Tibial nerve (tissue), 4 donors: ENCODE measurements at regions not wholly inside any gene's neighbourhood (a gene's known extent, or its start where the extent isn't known, plus 50 kb on each side); places are given as distances from the start of the nearest gene placed in this dataset.

Experiments used
- DNase-seq, 2 donors: peaks; one replicate each; pipeline ENCODE4 v3.0.0-alpha.2; 2019; ENCODE audit warnings: low spot score in 2 of 2
- H3K27ac ChIP-seq, 4 donors: fragments of 200-600 bp; sonication (generic) in 3 of 4; one replicate each; pipeline ENCODE4 v1.5.1; 2017 to 2019; ENCODE audit warnings: mild to moderate bottlenecking in 1 of 4
- H3K27me3 ChIP-seq, 2 donors: fragments of 200-600 bp; sonication (generic) in 1 of 2; one replicate each; pipeline versions ENCODE4 v1.5.1 to v1.6.0; 2017 to 2019
- H3K36me3 ChIP-seq, 3 donors: fragments of 200-600 bp; sonication (generic); one replicate each; pipeline ENCODE4 v1.5.1; 2018 to 2019
- H3K4me1 ChIP-seq, 4 donors: fragments of 200-600 bp; sonication (generic) in 3 of 4; one replicate each; pipeline ENCODE4 v1.5.1; 2017 to 2019
- H3K4me3 ChIP-seq, 4 donors: fragments of 200-600 bp; sonication (generic) in 3 of 4; one replicate each; pipeline ENCODE4 v1.5.1; 2017 to 2019; ENCODE audit warnings: mild to moderate bottlenecking in 1 of 4, moderate library complexity in 1 of 4
- H3K9me3 ChIP-seq, 4 donors: fragments of 200-600 bp; sonication (generic) in 3 of 4; one replicate each; pipeline ENCODE4 v1.5.1; 2017 to 2019
- EP300 ChIP-seq, 2 donors: sonication (generic); formaldehyde crosslinking; IDR thresholded peaks; one replicate each; pipeline ENCODE4 v1.6.1; 2017; ENCODE audit warnings: antibody characterized with exemption in 2 of 2, mild to moderate bottlenecking in 1 of 2
- POLR2A ChIP-seq, 2 donors: fragments of 450-650 bp; IDR thresholded peaks; one replicate each; pipeline ENCODE4 v1.6.1; 2017; ENCODE audit warnings: antibody characterized with exemption in 2 of 2, mild to moderate bottlenecking in 2 of 2, moderate library complexity in 2 of 2
- WGBS, 2 donors: methylation state at CpG; one replicate each; pipeline ENCODE4 v1.1.5; 2018; 5-methylcytosine and 5-hydroxymethylcytosine counted together
- TF ChIP-seq, protein P1 (sequence below), 5 experiments: fragments of 200-600 bp in 3 of 5; fragments of 450-650 bp in 2 of 5; sonication (generic) in 3 of 5; IDR thresholded peaks; one replicate each; pipeline ENCODE4 v1.5.1; 2016 to 2019; ENCODE audit warnings: antibody characterized with exemption in 5 of 5, mild to moderate bottlenecking in 3 of 5, moderate library complexity in 2 of 5

DNA sequence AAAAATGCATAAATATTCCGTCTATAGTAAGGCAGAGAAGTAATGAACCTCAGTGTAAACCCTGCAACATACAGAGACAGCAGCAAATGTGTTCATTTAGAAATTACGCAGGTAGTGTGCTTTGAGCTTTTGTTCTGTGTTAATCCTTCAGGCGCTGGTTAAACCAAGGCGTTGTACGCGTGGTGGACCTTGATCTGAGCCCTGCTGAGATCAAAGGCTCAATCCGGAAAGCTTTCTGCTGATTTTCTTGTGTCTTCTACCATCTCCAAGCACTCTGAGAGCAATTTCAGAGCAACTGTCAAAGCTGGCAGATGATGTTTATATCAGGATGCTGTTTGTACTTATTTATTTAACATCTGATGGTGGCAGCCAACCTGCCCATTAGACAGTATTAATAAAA lies 382.8 kb downstream of the CDH26 start:
- Histone ChIP-seq H3K9me3 (no peaks in the 10 kb centered on the region), H3K36me3 (no peaks in the 10 kb centered on the region), H3K4me1 (no peaks in the 10 kb centered on the region), H3K4me3 (no peak overlapping the region), H3K27ac (no peak overlapping the region), H3K27me3 (no peaks in the 10 kb centered on the region)
- no peak for DNase-seq
- WGBS, 2 donors = 93 to 94% methylated on average over 7 of the region's 7 CpGs
- TF ChIP-seq POLR2A (IDR thresholded peaks at IDR 0.05) (no peak), EP300 (IDR thresholded peaks at IDR 0.05) (no peak)
- TF ChIP-seq, protein P1, sequence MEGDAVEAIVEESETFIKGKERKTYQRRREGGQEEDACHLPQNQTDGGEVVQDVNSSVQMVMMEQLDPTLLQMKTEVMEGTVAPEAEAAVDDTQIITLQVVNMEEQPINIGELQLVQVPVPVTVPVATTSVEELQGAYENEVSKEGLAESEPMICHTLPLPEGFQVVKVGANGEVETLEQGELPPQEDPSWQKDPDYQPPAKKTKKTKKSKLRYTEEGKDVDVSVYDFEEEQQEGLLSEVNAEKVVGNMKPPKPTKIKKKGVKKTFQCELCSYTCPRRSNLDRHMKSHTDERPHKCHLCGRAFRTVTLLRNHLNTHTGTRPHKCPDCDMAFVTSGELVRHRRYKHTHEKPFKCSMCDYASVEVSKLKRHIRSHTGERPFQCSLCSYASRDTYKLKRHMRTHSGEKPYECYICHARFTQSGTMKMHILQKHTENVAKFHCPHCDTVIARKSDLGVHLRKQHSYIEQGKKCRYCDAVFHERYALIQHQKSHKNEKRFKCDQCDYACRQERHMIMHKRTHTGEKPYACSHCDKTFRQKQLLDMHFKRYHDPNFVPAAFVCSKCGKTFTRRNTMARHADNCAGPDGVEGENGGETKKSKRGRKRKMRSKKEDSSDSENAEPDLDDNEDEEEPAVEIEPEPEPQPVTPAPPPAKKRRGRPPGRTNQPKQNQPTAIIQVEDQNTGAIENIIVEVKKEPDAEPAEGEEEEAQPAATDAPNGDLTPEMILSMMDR (IDR thresholded peaks at IDR 0.05) = no peak

DNA sequence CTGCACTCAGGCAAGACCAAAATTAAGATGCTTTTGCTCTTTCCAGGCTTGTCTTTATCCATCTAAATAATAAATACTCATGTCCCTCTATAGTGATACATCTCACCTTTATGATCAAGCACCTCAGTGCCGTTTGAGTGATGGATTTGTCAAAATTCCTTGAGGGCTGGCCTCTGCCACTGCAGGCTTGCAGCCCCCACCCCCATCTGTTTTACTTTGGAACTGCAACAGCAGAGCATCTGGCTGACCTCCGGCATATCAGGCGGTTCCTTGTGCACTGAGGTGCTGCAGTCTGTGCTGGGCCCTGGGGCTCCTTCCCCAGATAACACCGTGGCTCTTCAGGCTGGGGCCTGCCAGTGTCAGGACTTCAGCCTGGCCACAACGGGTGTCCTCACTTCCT lies 386.9 kb downstream of the CDH26 start:
- no peaks in the 10 kb centered on the region for H3K27me3 ChIP-seq
- no peak for TF ChIP-seq EP300 (IDR thresholded peaks at IDR 0.05)
- TF ChIP-seq, protein P1 (IDR thresholded peaks at IDR 0.05) = no peak
- H3K9me3 ChIP-seq = no peaks in the 10 kb centered on the region
- H3K36me3 ChIP-seq = no peaks in the 10 kb centered on the region
- no peak overlapping the region for H3K4me3 ChIP-seq
- H3K27ac ChIP-seq = no peak overlapping the region
- WGBS, 2 donors = 70 to 75% methylated on average over 5 of the region's 5 CpGs
- H3K4me1 ChIP-seq = no peaks in the 10 kb centered on the region
- no peak for DNase-seq

DNA sequence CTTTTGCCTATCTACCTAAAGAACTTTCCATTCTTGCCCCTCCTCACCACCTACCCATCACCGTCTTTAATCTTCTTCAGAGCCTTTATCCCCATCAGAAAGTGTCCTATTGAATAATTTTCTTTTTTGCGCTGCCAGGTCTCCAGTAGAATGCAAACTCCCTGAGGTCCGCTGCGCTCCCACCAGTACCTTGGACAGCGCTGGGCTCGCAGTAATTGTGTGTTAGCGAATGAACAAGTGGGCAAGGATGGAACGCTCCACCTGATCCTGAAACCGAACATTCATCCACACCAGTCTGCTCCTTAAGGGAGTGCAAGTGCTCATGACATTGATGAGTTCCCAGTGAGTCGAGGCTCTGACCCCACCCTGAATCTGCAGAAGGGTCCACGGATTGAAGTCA lies 391.2 kb downstream of the CDH26 start:
- Histone ChIP-seq H3K27ac (no peak overlapping the region), H3K4me3 (no peak overlapping the region), H3K4me1 (no peaks in the 10 kb centered on the region), H3K9me3 (no peaks in the 10 kb centered on the region), H3K36me3 (no peaks in the 10 kb centered on the region), H3K27me3 (no peaks in the 10 kb centered on the region)
- DNase-seq = no peak
- 95 to 96% methylated on average over 11 of the region's 11 CpGs for WGBS, 2 donors
- TF ChIP-seq EP300 (IDR thresholded peaks at IDR 0.05) (no peak), POLR2A (IDR thresholded peaks at IDR 0.05) (no peak)
- TF ChIP-seq, protein P1 (IDR thresholded peaks at IDR 0.05) = no peak

DNA sequence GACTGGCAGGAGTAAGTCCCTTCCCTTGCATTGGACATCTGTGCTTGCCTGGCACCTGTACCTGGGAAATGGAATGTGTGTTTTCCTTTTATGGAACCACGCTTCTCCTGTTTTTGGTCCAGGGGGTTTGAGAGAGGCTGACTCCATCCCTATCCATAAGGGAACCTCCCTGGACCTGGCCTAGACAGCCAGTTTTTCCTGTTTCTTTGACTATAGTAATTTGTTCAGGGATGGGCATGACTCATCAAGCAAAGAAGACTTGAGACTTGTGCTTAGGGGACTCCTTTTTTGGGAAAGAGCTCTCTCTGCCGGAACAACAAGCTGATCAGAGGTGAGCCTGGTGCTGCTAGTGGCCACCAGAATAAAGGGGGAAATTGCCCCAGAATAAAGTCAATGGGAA lies 393.8 kb downstream of the CDH26 start:
- H3K4me3 ChIP-seq = no peak overlapping the region
- no peaks in the 10 kb centered on the region for H3K4me1 ChIP-seq
- TF ChIP-seq POLR2A (IDR thresholded peaks at IDR 0.05) = no peak
- TF ChIP-seq, protein P1 (IDR thresholded peaks at IDR 0.05) = no peak
- no peak for TF ChIP-seq EP300 (IDR thresholded peaks at IDR 0.05)
- DNase-seq = no peak
- H3K27ac ChIP-seq = no peak overlapping the region
- no peaks in the 10 kb centered on the region for H3K27me3 ChIP-seq
- H3K9me3 ChIP-seq = no peaks in the 10 kb centered on the region
- no peaks in the 10 kb centered on the region for H3K36me3 ChIP-seq
- WGBS, 2 donors = 92 to 95% methylated on average over 2 of the region's 2 CpGs

DNA sequence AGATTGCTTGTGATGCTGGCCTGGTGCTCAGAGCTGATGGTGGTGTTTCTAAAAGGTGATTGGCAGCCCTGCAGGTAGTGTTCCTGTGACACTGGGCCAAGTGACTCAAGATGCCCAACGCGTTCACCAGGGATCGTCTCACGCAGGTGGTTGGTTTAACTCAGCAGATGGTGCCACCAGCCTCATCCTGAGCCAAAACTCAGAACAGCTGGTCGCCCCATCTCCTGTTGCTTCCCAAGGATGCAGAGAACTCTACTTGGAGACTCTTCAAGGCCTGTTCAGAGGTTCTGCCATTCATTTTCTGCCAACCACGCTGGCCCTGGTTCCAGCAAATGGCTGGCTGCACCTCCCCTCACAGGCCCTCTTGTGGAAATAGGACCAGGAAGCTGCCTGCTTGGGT lies 394.4 kb downstream of the CDH26 start:
- no peaks in the 10 kb centered on the region for H3K9me3 ChIP-seq
- H3K36me3 ChIP-seq = no peaks in the 10 kb centered on the region
- H3K27ac ChIP-seq = no peak overlapping the region
- DNase-seq = no peak
- no peaks in the 10 kb centered on the region for H3K27me3 ChIP-seq
- 92 to 93% methylated on average over 6 of the region's 6 CpGs for WGBS, 2 donors
- TF ChIP-seq, protein P1 (IDR thresholded peaks at IDR 0.05) = no peak
- TF ChIP-seq POLR2A (IDR thresholded peaks at IDR 0.05) = no peak
- H3K4me3 ChIP-seq = no peak overlapping the region
- no peaks in the 10 kb centered on the region for H3K4me1 ChIP-seq
